ENCODE measurements at regions not wholly inside any gene's neighbourhood (a gene's known extent, or its start where the extent isn't known, plus 50 kb on each side); places are given as distances from the start of the nearest gene placed in this dataset.

DNA sequence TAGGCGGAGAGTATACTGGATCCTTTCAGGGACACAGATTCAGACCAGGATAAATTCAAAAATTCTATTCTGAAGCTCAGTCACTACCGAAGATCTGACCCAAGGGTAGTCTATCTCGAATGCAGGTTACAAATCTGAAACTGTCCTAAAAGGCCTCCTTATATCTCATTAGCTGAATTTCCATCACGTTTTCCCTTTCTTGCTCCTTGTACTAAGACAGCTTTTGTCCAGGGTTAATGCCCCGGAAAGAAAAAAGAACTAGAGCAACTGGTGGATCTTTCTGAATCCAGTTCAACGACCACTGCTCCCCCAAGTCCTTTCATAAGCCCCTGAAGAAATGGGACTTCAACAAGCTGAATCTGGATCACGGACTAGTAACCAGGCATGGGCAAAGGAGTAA is 97.5 kb upstream of the CCDC85A start:
- Histone ChIP-seq H3K4me3 (no peak overlapping the region), H3K27me3 (no peaks in the 10 kb centered on the region), H3K9me3 (replicated peaks in 1 of 3) (no peaks in the 10 kb centered on the region), H3K27ac (no peak overlapping the region), H3K4me1 (replicated peaks in 1 of 2) (no peaks in the 10 kb centered on the region), H3K36me3 (replicated peaks in 1 of 2) (no peaks in the 10 kb centered on the region)
- no peak for TF ChIP-seq POLR2A (IDR thresholded peaks at IDR 0.05)
- TF ChIP-seq, protein P1, sequence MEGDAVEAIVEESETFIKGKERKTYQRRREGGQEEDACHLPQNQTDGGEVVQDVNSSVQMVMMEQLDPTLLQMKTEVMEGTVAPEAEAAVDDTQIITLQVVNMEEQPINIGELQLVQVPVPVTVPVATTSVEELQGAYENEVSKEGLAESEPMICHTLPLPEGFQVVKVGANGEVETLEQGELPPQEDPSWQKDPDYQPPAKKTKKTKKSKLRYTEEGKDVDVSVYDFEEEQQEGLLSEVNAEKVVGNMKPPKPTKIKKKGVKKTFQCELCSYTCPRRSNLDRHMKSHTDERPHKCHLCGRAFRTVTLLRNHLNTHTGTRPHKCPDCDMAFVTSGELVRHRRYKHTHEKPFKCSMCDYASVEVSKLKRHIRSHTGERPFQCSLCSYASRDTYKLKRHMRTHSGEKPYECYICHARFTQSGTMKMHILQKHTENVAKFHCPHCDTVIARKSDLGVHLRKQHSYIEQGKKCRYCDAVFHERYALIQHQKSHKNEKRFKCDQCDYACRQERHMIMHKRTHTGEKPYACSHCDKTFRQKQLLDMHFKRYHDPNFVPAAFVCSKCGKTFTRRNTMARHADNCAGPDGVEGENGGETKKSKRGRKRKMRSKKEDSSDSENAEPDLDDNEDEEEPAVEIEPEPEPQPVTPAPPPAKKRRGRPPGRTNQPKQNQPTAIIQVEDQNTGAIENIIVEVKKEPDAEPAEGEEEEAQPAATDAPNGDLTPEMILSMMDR (IDR thresholded peaks at IDR 0.05), result no peak
- 69 to 80% (median 79%) methylated on average over 7 of the region's 7 CpGs for WGBS, 4 donors
- DNase-seq, result no peak
- intact Hi-C loops (cut with DNase I), result no loop called here

DNA sequence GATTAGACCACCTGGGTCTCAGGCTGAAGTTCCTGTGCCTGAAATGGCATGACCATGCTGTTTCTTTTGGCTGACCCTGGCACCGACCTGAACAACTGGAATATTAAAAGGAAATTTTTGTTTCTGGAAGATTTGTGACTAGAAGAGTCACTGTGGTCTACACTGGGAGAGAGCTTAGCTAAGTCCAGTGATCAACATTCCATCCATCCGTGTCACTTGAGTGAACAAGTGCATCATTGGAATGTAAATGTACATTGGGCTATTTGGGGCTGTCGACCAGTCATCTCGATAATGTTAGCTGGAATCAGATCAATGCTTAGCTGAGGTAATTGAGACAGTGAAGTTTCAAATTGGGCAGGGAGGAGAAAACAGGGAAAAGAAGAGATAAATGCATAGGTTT is 95.4 kb upstream of the CCDC85A start:
- no peaks in the 10 kb centered on the region for H3K36me3 ChIP-seq (replicated peaks in 1 of 2)
- no peaks in the 10 kb centered on the region for H3K4me1 ChIP-seq (replicated peaks in 1 of 2)
- WGBS, 4 donors, result 78 to 83% (median 80%) methylated on average over 4 of the region's 4 CpGs
- intact Hi-C loops (cut with DNase I), result no loop called here
- TF ChIP-seq POLR2A (IDR thresholded peaks at IDR 0.05), result no peak
- TF ChIP-seq, protein P1 (IDR thresholded peaks at IDR 0.05), result no peak
- no peaks in the 10 kb centered on the region for H3K9me3 ChIP-seq (replicated peaks in 1 of 3)
- DNase-seq, result no peak
- H3K27ac ChIP-seq, result no peak overlapping the region
- no peaks in the 10 kb centered on the region for H3K27me3 ChIP-seq
- no peak overlapping the region for H3K4me3 ChIP-seq

DNA sequence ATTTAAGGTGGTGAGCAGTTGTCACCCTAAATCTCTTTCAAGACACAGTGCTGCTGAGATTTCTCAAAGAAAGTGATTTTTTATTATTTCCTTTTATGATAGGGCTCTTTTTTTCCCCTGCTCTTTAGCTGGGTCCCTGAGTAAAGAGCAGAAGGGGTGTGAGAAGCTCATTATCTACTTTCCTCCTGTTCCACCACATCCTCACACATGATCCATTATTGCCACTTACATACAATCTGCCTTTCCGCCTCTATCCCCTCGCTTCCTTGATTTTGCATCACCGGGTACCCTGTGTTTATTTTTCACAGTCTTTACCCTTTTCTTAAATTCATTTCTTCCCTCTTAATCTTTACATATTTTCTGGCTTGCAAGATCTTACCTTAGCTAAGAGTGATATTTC is 93.9 kb upstream of the CCDC85A start:
- intact Hi-C loops (cut with DNase I), result no loop called here
- H3K36me3 ChIP-seq (replicated peaks in 1 of 2), result no peaks in the 10 kb centered on the region
- no peak overlapping the region for H3K4me3 ChIP-seq
- no peak for TF ChIP-seq POLR2A (IDR thresholded peaks at IDR 0.05)
- TF ChIP-seq, protein P1 (IDR thresholded peaks at IDR 0.05), result no peak
- DNase-seq, result no peak
- WGBS, 4 donors, result 64 to 81% (median 74%) methylated on average over 3 of the region's 3 CpGs
- H3K27ac ChIP-seq, result no peak overlapping the region
- no peaks in the 10 kb centered on the region for H3K9me3 ChIP-seq (replicated peaks in 1 of 3)
- H3K4me1 ChIP-seq (replicated peaks in 1 of 2), result no peaks in the 10 kb centered on the region
- H3K27me3 ChIP-seq, result no peaks in the 10 kb centered on the region

DNA sequence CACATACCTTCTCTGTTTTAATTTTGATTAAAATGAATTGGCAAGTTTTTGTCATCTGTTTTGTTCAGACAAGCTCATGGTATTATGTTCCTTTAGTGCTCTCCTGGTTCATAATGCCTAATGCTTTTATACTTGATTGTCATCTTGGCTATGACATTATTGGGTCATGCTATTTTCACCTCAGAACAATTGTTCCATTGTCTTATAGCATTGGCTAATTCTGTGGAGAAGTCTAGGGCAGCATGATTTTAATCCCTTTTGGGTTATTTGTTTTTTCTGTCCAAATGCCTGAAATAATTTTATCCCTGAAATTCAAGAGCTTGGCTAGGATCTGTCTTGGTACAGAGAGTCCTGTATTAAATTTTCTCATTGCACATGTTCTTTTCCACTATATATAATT is 83.8 kb upstream of the CCDC85A start:
- Histone ChIP-seq H3K4me3 (no peak overlapping the region), H3K9me3 (replicated peaks in 1 of 3) (no peaks in the 10 kb centered on the region), H3K27ac (no peak overlapping the region), H3K4me1 (replicated peaks in 1 of 2) (no peaks in the 10 kb centered on the region), H3K36me3 (replicated peaks in 1 of 2) (no peaks in the 10 kb centered on the region), H3K27me3 (no peaks in the 10 kb centered on the region)
- intact Hi-C loops (cut with DNase I), result no loop called here
- no peak for DNase-seq
- TF ChIP-seq, protein P1 (IDR thresholded peaks at IDR 0.05), result no peak
- no peak for TF ChIP-seq POLR2A (IDR thresholded peaks at IDR 0.05)

All from adrenal gland (tissue), 9 donors.